CD4-positive, alpha-beta T cell treated with Interleukin-15 for 1 hour (primary cell): ENCODE measurements at regions not wholly inside any gene's neighbourhood (a gene's known extent, or its start where the extent isn't known, plus 50 kb on each side); places are given as distances from the start of the nearest gene placed in this dataset.
"Not testable (repeated sequence)": the region's sequence is repeated elsewhere in the genome, so short reads cannot be mapped to it uniquely, and the experiment has no call there.

Source experiments
- DNase-seq: peaks from one replicate; pipeline ENCODE4 v3.0.0-alpha.2; 2020

- DNase-seq = no peak
Observed at GRCh38 chr9:81103597-81104471, 585.5 kb downstream of the TLE1 start.

GRCh38 chr9:81097131-81097847 lies 592.1 kb downstream of the TLE1 start:
- DNase-seq = no peak

GRCh38 chr9:81096625-81097024 lies 592.7 kb downstream of the TLE1 start:
- no peak for DNase-seq

GRCh38 chr9:81092057-81092456 lies 597.3 kb downstream of the TLE1 start:
- DNase-seq = no peak

- no peak for DNase-seq
Observed at GRCh38 chr9:81088341-81088740, 601.0 kb downstream of the TLE1 start.

GRCh38 chr9:81086416-81086815 lies 602.9 kb downstream of the TLE1 start:
- no peak for DNase-seq

- no peak for DNase-seq
Observed at GRCh38 chr9:81083854-81084512, 605.4 kb downstream of the TLE1 start.

- DNase-seq = no peak
Observed at GRCh38 chr9:81083067-81083466, 606.3 kb downstream of the TLE1 start.

GRCh38 chr9:81082221-81082620 lies 607.1 kb downstream of the TLE1 start:
- no peak for DNase-seq

GRCh38 chr9:81080900-81081299 lies 608.4 kb downstream of the TLE1 start:
- no peak for DNase-seq

GRCh38 chr9:81080185-81080584 lies 609.2 kb downstream of the TLE1 start:
- DNase-seq = no peak

- DNase-seq = no peak
Observed at GRCh38 chr9:81079055-81079454, 610.3 kb downstream of the TLE1 start.

GRCh38 chr9:81078555-81078954 lies 610.8 kb downstream of the TLE1 start:
- no peak for DNase-seq

GRCh38 chr9:81077572-81077971 lies 611.8 kb downstream of the TLE1 start:
- DNase-seq = no peak

- no peak for DNase-seq
Observed at GRCh38 chr9:81076131-81076530, 613.2 kb downstream of the TLE1 start.

GRCh38 chr9:81074221-81074620 lies 615.1 kb downstream of the TLE1 start:
- no peak for DNase-seq

- no peak for DNase-seq
Observed at GRCh38 chr9:81073821-81074220, 615.5 kb downstream of the TLE1 start.

GRCh38 chr9:81072758-81073157 lies 616.6 kb downstream of the TLE1 start:
- DNase-seq = no peak

GRCh38 chr9:81071108-81071507 lies 618.2 kb downstream of the TLE1 start:
- no peak for DNase-seq

GRCh38 chr9:81070689-81071088 lies 618.7 kb downstream of the TLE1 start:
- DNase-seq = no peak

GRCh38 chr9:81069923-81070322 lies 619.4 kb downstream of the TLE1 start:
- DNase-seq = no peak

GRCh38 chr9:81069038-81069795 lies 620.1 kb downstream of the TLE1 start:
- DNase-seq = no peak

- DNase-seq = not testable (repeated sequence)
Observed at GRCh38 chr9:81062995-81063394, 626.4 kb downstream of the TLE1 start.
